ENCODE measurements at regions not wholly inside any gene's neighbourhood (a gene's known extent, or its start where the extent isn't known, plus 50 kb on each side); places are given as distances from the start of the nearest gene placed in this dataset.

GRCh38 chr2:208556983-208557484, 150.4 kb downstream of the PTH2R start:
- ATAC-seq (ENCODE audit: poor library complexity): no peak
- no peak for TF ChIP-seq CTCF (IDR thresholded peaks at IDR 0.05)
- ChIA-PET CTCF (no interaction called here), POLR2A (no interaction called here)
- no peaks in the 10 kb centered on the region for H3K36me3 Mint-ChIP-seq (ENCODE audit: low read depth)
- no peak overlapping the region for H3K4me3 Mint-ChIP-seq
- no peak overlapping the region for H3K4me3 ChIP-seq (ENCODE audit: low read length)
- intact Hi-C loops (cut with DNase I, micrococcal nuclease): no loop called here
- no peak overlapping the region for H3K27ac ChIP-seq (ENCODE audit: low read depth in 1 of 2, low read length in 2 of 2)
- no peaks in the 10 kb centered on the region for H3K4me1 ChIP-seq (ENCODE audit: insufficient read depth, low read length)
- H3K27ac Mint-ChIP-seq: no peak overlapping the region
- H3K4me1 Mint-ChIP-seq (ENCODE audit: low read depth): no peaks in the 10 kb centered on the region
- no peaks in the 10 kb centered on the region for H3K36me3 ChIP-seq (ENCODE audit: insufficient read depth, low read length)
- peaks cover 2% of the 10 kb centered on the region for H3K9me3 Mint-ChIP-seq
- H3K9me3 ChIP-seq (ENCODE audit: control insufficient read depth in 1 of 2, insufficient read depth in 1 of 2, low read length in 2 of 2): peaks cover 2 to 7% of the 10 kb centered on the region in 2 experiments
- H3K27me3 Mint-ChIP-seq: no peaks in the 10 kb centered on the region
- no peaks in the 10 kb centered on the region for H3K27me3 ChIP-seq (ENCODE audit: control insufficient read depth in 1 of 2, insufficient read depth in 2 of 2, low read length in 2 of 2)
- DNase-seq: no peak

- intact Hi-C loops (cut with DNase I, micrococcal nuclease): no loop called here
- H3K9me3 ChIP-seq (ENCODE audit: control insufficient read depth in 1 of 2, insufficient read depth in 1 of 2, low read length in 2 of 2): peaks cover 5 to 16% of the 10 kb centered on the region in 2 experiments
- no peaks in the 10 kb centered on the region for H3K27me3 ChIP-seq (ENCODE audit: control insufficient read depth in 1 of 2, insufficient read depth in 2 of 2, low read length in 2 of 2)
- H3K4me3 ChIP-seq (ENCODE audit: low read length): no peak overlapping the region
- H3K36me3 ChIP-seq (ENCODE audit: insufficient read depth, low read length): no peaks in the 10 kb centered on the region
- Mint-ChIP-seq H3K9me3 (peaks cover 5% of the 10 kb centered on the region), H3K4me1 (ENCODE audit: low read depth) (no peaks in the 10 kb centered on the region), H3K4me3 (no peak overlapping the region), H3K27me3 (no peaks in the 10 kb centered on the region), H3K27ac (no peak overlapping the region), H3K36me3 (ENCODE audit: low read depth) (no peaks in the 10 kb centered on the region)
- DNase-seq (no peak), ATAC-seq (ENCODE audit: poor library complexity) (no peak)
- H3K4me1 ChIP-seq (ENCODE audit: insufficient read depth, low read length): no peaks in the 10 kb centered on the region
- POLR2A ChIA-PET: no interaction called here
- no peak overlapping the region for H3K27ac ChIP-seq (ENCODE audit: low read depth in 1 of 2, low read length in 2 of 2)
- TF ChIP-seq CTCF (IDR thresholded peaks at IDR 0.05): no peak
- CTCF ChIA-PET: no interaction called here
Observed at GRCh38 chr2:208565690-208566416, 159.3 kb downstream of the PTH2R start.

GRCh38 chr2:208568203-208568602, 161.6 kb downstream of the PTH2R start:
- no peak overlapping the region for H3K4me3 ChIP-seq (ENCODE audit: low read length)
- peaks cover 0 to 9% of the 10 kb centered on the region in 2 experiments for H3K9me3 ChIP-seq (ENCODE audit: control insufficient read depth in 1 of 2, insufficient read depth in 1 of 2, low read length in 2 of 2)
- Mint-ChIP-seq H3K4me3 (no peak overlapping the region), H3K27me3 (no peaks in the 10 kb centered on the region), H3K27ac (no peak overlapping the region), H3K4me1 (ENCODE audit: low read depth) (no peaks in the 10 kb centered on the region), H3K9me3 (peaks cover 3% of the 10 kb centered on the region), H3K36me3 (ENCODE audit: low read depth) (no peaks in the 10 kb centered on the region)
- intact Hi-C loops (cut with DNase I, micrococcal nuclease): no loop called here
- CTCF ChIA-PET: no interaction called here
- no peak for TF ChIP-seq CTCF (IDR thresholded peaks at IDR 0.05)
- H3K4me1 ChIP-seq (ENCODE audit: insufficient read depth, low read length): no peaks in the 10 kb centered on the region
- no peak overlapping the region for H3K27ac ChIP-seq (ENCODE audit: low read depth in 1 of 2, low read length in 2 of 2)
- no peaks in the 10 kb centered on the region for H3K27me3 ChIP-seq (ENCODE audit: control insufficient read depth in 1 of 2, insufficient read depth in 2 of 2, low read length in 2 of 2)
- POLR2A ChIA-PET: no interaction called here
- no peak for ATAC-seq (ENCODE audit: poor library complexity)
- H3K36me3 ChIP-seq (ENCODE audit: insufficient read depth, low read length): no peaks in the 10 kb centered on the region
- DNase-seq: no peak

All from CD4-positive, alpha-beta T cell (primary cell).